Omental fat pad (tissue), 3 donors: ENCODE measurements at regions not wholly inside any gene's neighbourhood (a gene's known extent, or its start where the extent isn't known, plus 50 kb on each side); places are given as distances from the start of the nearest gene placed in this dataset.

ENCODE experiments used
- ATAC-seq: fragments of 150-250 bp; one replicate; pipeline ENCODE4 v1.9.1; 2016; ENCODE audit warnings: mild to moderate bottlenecking, moderate library complexity; ENCODE audit not compliant: low FRiP score
- DNase-seq: peaks from one replicate; pipeline ENCODE4 v3.0.0-alpha.2; 2019; ENCODE audit warnings: low spot score
- CTCF ChIP-seq, 3 donors: fragments of 450-650 bp; IDR thresholded peaks; one replicate each; pipeline ENCODE4 v1.5.1; 2016 to 2017; ENCODE audit warnings: antibody characterized with exemption in 3 of 3, mild to moderate bottlenecking in 3 of 3, moderate library complexity in 2 of 3

- no peak for TF ChIP-seq CTCF (IDR thresholded peaks at IDR 0.05)
- DNase-seq (no peak), ATAC-seq (no peak)
Observed at GRCh38 chr5:118042076-118042475, 946.3 kb downstream of the DTWD2 start.

- no peak for TF ChIP-seq CTCF (IDR thresholded peaks at IDR 0.05)
- no peak for ATAC-seq
- no peak for DNase-seq
Observed at GRCh38 chr5:118040496-118040895, 947.9 kb downstream of the DTWD2 start.

- ATAC-seq (no peak), DNase-seq (no peak)
- no peak for TF ChIP-seq CTCF (IDR thresholded peaks at IDR 0.05)
Observed at GRCh38 chr5:118033686-118034338, 954.5 kb downstream of the DTWD2 start.

GRCh38 chr5:118029807-118030206, 958.5 kb downstream of the DTWD2 start:
- TF ChIP-seq CTCF (IDR thresholded peaks at IDR 0.05), result no peak
- ATAC-seq (no peak), DNase-seq (no peak)

- no peak for TF ChIP-seq CTCF (IDR thresholded peaks at IDR 0.05)
- DNase-seq (no peak), ATAC-seq (no peak)
Observed at GRCh38 chr5:118022062-118022461, 966.3 kb downstream of the DTWD2 start.

- DNase-seq (no peak), ATAC-seq (no peak)
Observed at GRCh38 chr5:118017536-118017935, 970.8 kb downstream of the DTWD2 start.

More at GRCh38 chr5:118017536-118017935, 970.8 kb downstream of the DTWD2 start:
- TF ChIP-seq CTCF (IDR thresholded peaks at IDR 0.05), result no peak
